AG08396 (cell line): ENCODE measurements at regions not wholly inside any gene's neighbourhood (a gene's known extent, or its start where the extent isn't known, plus 50 kb on each side); places are given as distances from the start of the nearest gene placed in this dataset.
"Not testable (repeated sequence)": the region's sequence is repeated elsewhere in the genome, so short reads cannot be mapped to it uniquely, and the experiment has no call there.

Experiments
- DNase-seq: peaks from one replicate; pipeline ENCODE4 v3.0.0; 2012; ENCODE audit warnings: low spot score, mixed read lengths

DNA sequence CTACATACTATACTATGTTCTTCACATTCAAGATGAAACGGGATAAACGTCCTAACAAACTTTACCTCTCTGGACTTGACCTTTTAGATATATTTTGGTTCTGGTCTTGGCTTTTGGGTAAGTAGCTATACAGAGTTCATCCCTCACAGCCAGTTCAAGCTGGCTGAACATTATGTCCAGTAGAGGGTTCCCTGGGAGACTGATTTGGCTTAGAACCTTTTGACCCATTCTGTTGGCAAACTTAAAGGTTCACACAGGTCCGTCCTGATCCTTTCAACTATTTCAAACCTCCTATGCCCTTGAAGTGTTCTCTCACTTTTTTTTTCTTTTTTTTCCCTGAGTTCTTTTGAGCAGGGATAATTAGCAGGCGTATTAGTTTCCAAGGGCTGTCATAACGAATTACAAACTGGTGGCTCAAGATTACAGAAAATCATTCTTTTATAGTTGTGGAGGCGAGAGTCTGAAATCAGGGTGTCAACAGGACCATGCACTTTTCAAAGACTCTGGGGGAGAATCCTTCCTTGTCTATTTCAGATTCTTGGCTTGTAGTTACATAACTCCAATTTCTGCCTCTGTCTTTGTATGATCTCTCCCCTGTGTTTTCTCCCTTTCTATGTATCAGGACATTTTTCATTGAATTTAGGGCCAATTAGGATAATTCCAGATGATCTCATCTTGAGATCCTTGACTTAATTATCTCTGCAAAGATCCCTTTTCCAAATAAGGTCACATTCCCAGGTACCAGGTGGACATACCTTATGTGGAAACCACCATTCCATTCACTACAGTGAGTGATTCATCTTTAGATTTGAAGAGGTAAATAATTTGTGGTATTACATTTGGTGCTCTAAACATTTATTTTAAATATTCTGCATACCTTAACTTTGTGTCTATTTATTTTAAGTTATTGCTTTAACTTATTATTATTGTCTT is 257.4 kb upstream of the USP25 start:
- DNase-seq, result no peak

DNA sequence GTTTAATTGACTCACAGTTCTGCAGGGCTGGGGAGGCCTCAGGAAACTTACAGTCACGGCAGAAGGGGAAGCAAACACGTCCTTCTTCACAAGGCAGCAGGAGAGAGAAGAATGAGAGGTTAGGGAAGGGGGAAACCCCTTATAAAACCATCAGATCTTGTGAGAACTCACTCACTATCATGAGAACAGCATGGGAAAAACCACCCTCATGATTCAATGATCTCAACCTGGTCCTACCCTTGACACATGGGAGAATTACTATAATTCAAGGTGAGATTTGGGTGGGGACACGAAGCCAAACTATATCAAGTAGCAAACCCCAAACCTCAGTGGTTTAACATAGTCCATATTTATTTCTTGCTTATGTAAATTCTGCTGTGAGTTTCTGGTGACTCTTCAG is 252.0 kb upstream of the USP25 start:
- DNase-seq, result not testable (repeated sequence)

DNA sequence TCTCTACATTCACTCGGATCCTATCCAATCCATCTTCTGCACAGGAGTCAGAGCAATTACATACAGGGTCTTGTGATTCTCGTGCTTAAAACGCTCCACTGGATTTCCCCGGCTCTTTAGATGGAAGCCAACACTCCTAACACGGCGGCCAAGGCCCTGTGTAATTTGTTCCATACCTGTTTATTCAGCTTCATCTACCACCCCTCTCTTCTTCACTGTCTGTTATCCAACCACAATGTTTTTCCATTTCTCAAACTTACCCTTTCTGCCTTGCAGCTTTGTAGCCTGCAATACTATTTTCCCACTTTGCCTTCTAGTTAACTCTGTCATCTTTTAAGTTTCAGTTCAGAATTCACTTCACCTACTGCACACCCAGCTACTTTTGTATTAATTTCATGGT is 249.6 kb upstream of the USP25 start:
- no peak for DNase-seq

DNA sequence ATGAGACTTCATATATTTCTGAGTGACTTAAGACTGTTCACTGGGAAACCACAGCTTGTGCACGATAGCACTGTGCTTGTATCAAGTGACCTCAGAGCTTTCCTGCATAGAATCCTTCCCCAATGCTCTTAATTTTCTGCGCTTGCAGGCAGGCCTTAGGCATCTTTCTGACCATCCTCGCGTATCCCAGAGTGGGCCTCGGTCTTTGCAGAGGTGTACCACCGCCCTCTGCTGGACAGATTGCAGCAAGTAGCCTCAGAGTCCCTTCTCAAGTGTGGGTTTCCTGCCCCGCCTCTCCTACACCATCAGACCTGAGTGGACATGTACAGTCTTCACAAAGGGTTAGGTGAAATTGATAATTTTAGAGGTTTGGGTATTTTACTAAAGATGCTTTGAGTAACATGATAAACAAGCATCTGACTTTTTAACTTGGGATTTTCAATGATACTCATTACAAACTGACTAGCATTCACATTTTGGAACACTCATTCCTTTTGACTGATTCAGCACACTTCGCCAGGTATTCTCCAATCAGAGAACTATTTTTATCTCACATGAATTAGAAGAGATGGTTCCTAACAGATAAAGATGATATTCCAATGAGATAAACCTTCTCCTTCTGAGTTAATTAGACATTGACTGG is 246.5 kb upstream of the USP25 start:
- DNase-seq, result peak; percentile 72

DNA sequence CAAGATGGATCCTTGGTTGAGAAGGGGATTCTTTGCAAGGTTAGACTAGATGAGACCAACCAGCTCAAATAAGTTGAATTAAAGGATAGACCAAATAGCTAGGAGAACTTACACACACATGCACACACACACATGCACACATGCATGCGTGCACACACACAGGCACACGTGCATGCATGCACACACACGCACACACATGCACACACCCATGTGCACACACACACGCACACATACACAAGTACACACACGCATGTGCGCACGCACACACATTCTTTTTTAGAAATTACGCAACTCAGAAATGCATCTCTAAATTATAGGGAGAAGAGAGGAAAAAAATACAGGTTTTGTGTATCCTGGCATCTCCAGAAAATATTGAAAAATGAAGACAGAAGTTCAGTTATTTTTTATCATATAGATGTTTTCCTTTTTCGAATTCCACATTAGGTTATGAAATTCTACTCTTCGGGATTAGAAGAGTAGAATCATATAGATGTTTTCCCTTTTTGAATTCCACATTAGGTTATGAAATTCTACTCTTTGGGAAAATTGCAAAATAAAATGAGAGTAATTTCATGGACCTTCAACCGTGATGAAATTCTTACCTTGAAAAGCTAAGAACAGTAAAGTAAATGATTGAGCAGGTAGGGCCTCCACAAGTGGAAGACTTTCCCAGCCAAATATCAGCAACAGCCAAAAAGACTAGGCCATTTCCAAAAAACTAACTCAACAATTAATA is 243.2 kb upstream of the USP25 start:
- DNase-seq, result no peak

DNA sequence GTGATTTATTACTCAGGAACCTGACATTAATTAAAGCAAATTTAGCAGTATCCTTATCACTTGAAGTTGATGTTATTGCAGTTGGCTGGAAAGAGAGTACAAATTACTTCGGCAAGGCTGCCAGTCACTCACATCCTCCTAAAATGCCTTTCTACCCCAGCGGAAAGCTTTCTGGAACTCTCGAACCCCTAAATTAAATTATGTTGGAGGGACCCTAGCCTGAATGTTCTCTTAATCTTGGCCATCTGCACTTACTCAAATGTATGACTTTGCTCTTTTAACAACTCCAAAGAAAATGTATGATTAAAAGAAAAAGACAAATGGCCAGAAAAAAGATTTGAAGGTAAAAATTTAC is 242.6 kb upstream of the USP25 start:
- DNase-seq, result no peak

DNA sequence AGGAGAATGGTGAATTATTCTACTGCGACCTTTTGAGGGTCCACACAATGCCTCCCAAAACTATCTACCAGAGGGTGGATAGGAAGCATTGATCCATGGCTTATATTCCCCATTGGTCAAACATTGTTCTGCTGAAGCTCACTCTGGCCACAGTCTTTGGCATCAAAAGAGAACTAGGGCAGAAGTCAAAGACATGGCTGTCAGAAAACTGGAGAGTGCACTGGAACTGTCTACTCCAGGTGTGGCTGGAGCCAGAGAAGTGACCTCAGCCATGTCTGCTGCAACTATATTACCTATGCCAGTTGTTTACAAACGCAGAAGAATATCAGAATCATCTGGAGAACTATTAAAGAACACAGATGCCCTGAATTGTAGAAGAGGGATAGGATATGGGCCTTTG is 238.7 kb upstream of the USP25 start:
- no peak for DNase-seq

DNA sequence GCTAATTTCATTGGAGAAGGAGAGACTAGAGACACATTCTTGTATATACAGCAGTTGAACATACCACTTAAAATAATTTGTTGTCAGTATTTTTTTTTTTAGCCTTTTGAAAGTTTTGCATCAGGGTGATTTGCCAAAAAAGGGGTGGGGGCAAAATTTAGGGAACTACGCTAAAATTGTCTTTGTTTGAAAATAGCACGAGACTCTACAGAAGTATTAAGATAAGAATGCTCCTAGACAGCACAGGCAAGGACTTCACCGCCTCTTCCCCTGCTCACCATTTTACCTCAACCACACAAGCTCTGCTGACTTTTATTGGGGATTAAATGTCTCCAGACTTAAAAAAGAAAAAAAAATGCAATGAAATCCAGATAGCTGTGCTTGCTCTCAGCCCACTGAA is 236.1 kb upstream of the USP25 start:
- no peak for DNase-seq

DNA sequence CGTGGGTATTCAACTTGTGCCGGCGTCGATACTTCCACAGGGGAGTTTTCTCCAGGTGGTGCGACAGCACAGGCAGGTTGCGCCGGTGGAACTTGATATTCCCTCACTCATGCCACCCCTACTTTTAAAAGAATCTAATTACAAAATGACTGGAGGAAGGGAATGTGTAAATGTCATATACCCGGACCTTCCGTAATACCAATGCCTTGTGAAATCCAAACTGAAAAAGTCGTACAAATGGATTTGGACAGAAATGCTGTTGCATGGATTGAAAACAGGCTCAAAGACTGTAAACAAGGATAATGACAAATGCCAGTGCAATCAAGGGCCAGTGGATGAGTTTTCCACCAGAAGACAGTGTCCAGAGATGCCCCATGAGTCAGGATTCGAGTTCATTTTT is 235.3 kb upstream of the USP25 start:
- DNase-seq, result no peak

DNA sequence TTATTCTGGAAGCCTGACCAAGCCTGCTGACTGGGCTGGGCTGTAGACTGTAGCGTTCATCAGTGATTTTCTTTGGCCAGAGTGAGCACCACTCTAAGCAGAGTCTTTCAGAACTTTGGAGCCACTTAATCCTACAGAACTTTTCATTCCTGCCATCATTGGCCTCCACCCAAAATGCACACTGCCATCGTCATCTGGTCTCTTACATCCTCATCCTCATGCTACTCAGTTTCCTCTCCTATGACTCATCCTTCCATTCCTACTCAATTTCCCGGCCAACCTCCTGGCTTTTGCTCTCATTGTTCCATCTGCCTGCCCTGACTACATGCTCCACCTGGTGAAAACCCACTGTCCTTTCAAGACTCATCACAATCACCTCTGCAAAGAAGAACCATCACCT is 233.8 kb upstream of the USP25 start:
- no peak for DNase-seq

DNA sequence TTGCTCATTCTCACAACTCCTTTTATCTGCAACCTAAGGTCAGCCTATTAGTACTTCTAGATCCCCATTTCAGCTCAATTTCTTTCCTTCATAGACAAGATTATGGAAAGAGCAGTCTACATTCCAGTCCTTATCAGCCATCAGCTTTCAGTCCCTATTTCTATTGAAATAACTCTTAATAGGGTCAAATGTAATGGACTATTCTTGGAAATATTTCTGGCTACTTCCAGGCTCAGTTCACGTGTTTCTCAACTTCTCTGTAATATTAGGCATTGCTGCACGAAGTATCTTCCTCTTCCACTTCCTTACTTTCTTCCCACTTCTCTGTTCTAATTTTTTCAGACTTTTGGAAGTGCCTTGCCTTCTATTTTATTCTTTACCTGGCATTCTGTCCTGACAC is 232.9 kb upstream of the USP25 start:
- no peak for DNase-seq

DNA sequence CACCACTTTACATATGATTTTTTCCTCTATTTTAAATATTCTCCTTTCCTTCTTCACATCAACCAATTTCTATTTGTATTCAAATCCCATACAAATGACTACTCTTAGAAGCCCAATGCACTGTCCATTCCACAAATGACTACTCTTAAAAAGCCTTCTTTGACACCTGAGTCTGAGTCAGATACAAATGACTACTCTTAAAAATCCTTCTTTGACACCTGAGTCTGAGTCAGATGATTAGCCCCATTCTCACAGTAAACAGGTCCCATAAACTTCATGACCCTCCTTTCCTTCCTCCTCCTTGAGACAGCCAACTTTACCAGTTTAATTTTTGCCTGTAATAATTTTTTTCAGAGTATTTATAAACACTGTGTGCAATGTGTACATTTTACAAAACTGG is 231.3 kb upstream of the USP25 start:
- no peak for DNase-seq

DNA sequence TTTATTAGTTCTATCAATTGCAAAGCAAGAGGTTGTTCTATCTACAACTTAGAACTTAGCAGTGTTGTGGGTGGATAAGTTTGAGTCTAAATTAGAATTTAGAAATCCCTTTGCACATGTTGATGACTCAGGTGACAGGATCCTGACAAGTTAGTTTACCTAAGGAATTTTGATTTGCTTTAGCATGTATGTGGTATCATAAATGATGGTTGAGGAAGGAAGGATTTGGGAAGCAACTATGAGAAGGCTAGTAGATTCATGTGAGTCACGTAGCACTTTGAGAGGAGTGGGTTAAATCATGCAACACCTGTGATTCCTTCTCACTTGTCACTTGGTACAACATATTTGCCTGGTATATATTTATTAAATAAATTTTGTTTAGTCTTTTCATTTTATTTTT is 223.7 kb upstream of the USP25 start:
- no peak for DNase-seq

DNA sequence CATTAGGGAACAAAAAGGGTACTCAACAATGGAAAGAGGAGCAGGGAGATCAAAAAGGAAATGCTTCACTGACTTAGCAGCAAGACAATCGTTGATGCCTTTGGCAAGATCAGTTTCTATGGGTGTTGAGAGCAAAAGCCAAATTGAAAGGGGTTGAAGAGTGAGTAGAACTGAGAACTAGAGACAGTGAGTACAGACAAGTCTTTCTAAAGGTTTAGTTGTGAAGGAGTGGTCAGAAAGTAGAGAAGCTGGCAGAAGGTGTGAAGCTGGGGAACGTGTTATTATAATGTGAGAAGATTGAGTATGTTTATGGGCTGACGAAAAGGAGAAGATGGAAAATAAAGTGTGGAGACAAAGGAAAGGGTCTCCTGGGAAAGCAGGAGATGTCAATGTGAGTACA is 221.2 kb upstream of the USP25 start:
- no peak for DNase-seq

DNA sequence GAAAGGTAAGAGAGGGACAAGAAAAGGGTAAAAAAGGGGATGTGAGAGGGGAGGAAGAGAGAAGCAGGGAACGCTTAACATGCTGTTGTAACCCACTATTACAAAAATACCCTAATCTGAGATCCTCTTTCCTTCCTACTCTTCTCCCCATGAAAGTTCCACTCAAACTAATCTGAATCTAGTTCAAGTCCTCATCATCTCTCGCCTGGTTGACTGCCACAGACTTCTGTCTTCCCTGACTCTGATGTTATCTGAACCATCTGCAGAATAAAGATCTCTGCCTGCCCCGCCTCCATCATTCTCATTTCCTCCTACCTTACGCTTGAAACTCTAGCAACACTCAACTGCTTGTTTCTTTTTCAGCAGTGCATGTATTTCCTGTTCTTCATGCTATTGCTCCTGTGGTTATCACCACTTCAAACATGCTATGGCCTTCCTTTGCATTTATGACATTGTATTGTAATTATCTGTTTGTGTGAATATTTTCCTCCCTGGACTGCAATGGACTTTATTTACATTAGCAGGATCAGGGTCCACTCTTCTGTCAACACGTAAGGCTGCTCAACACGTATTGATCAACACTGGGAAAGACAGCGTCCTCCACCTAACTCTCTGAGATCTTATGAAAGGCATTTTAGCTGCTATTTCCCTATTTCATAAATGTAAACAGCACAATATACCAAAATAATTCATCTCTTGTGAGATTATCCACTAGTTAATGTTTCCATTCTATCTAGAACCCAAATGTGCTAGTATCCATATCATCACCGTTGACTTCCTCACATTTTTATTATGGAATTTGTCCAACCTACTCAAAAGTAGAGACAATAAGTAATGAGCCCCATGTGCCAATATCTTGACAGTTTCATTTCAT is 215.5 kb upstream of the USP25 start:
- no peak for DNase-seq

DNA sequence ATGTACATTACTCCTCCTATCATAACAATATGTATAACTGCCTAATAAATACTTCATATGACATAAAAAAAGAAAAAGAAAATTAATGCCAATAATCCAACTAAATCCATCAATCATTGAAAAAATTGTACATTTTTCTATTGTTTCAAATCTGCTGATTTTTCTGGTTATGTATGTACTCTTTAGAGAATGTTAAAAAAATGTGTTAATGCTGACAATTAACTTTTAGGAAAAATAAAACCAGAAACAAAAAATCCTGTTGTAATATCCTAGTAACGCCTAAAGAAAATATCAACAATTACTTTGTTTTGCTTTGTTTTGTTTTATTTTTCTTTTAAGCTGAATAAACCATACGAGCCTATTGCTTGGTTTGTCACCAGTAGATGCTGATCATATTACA is 213.9 kb upstream of the USP25 start:
- DNase-seq, result no peak

DNA sequence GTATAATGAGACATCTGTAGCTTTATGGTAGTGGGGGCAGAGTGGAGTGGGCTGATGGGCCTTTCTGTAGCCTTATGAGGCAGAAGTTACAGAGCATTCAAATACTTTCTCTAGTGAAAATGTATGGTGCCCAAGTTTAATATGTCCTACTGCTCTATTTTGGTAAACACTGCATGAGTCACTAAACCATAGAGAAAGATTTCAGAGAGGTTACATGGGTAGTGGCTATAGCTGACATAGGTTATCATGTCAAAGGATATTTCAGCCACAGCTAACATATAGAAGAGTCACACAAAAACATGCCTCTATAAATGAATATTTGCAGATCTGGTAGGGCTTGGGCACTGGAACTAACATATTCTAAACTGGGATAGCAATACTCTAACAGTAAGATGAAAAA is 212.4 kb upstream of the USP25 start:
- DNase-seq, result no peak

DNA sequence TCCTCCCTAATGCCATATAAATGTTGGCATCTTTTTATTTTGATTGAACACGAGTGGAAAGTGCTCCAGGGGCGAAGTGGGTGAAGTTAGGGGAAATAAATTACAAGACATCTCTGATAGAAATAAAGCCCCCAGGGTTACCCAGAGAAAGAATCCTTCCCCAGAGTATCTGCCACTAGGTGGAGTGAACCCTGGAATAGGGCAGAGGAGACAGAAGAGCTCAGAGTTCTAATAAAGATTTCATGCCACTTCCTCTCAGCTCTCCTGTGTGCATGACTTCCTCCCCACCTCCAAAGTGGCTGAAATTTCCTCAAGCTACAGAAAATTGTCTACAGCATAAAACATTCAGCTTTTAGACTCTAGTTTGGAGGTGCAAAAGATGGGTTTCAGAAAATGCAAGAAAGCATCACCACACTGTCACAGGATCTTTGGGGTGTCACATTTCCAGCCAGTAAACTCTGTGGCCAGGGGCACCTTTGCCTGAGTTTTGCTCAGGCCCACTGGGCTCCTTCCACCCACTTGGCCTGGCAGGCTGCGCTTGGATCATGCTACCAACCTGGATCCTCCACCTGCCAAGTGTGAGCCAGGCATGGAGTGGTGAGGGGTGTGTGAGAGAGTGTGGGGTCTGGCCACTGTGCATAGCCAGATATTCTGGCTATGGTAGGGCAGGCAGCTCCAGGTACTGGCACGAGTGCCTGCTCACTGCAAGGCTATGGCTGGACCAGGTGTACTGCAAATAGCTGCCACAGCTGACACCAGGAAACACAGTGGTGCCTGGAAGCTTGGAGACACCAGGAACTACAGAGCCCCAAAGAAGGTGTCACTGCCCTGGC is 208.8 kb upstream of the USP25 start:
- no peak for DNase-seq

DNA sequence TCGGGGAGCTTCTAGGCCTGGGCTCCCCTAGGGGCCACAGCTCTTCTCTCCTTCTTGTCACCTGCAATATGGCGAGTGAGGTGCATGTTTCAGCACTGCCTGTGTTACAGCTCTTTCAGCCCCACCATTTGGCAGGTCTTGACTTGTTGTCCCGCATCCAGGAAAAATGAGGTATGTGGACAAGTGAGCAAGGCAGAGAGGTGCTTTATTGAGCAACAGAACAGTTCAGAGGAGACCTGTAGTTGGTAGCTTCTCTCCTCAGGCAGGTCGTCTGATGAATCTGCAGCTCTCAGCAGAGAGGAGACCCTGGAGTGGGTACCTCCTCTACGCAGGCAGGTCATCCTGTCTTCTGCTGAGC is 208.2 kb upstream of the USP25 start:
- no peak for DNase-seq

DNA sequence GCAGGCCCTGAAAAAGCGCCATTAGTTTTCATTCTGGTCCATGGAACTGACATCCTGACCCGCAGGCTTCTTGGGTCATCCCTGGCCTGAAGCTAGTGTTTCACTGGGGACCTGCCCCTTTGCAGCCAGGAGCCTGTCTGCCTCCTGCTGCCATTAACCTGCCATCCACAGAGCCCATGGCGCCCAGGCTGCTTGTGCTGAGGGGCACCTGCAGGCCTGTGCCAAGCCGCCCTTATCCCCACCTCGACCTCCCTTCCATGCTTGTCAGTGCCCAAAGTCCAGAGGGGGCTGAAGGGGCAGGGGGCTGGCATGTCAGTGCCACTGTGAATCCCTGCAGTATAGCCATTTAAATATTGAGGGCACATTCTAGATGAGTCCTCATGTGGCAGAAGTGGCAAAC is 207.6 kb upstream of the USP25 start:
- no peak for DNase-seq

DNA sequence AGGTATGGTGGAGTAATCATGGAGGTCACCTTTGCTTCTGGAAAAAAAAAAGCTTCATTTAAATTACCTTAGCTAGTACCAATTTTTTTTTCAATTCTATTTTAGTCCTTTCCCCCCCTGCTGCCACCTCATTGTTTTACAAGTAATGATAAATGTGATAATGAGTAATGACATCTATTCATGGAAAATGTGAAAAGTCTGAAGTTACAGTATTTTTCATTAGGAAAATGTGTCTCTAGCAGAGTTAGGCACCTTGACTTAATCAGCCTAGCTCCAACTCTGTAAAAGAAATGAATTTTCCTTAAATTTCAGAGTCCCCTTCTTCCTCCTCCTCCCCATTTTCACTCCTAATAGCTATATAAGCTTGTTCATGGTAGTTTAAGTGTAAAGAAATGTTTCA is 204.9 kb upstream of the USP25 start:
- DNase-seq, result no peak
